GM12874 (cell line): ENCODE measurements at regions not wholly inside any gene's neighbourhood (a gene's known extent, or its start where the extent isn't known, plus 50 kb on each side); places are given as distances from the start of the nearest gene placed in this dataset.

ENCODE experiments used
- TF ChIP-seq, protein P1 (sequence below): IDR thresholded peaks from 2 replicates; pipeline ENCODE4 v1.5.1; 2011; ENCODE audit warnings: low read depth, mild to moderate bottlenecking, control low read depth, low read length, moderate library complexity; ENCODE audit not compliant: insufficient read depth

DNA sequence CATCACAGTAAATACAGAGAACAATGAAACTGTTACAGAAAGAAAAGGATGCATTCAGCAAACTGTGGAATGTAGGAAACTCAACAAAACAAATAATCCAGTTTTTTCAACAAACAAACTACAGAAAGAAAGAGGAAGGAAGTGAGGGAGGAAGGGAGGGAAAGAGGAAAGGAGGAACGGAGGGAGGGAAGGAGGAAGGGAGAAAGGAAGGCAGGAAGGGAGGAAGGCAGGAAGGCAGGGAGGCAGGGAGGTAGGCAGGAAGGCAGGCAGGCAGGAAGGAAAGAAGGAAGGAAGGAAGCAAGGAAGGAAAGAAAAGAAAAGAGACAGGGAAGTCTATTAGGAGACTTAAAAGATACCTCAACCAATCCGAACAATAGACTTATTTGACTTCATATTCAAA, 135.7 kb downstream of the EFHB start:
- TF ChIP-seq, protein P1, sequence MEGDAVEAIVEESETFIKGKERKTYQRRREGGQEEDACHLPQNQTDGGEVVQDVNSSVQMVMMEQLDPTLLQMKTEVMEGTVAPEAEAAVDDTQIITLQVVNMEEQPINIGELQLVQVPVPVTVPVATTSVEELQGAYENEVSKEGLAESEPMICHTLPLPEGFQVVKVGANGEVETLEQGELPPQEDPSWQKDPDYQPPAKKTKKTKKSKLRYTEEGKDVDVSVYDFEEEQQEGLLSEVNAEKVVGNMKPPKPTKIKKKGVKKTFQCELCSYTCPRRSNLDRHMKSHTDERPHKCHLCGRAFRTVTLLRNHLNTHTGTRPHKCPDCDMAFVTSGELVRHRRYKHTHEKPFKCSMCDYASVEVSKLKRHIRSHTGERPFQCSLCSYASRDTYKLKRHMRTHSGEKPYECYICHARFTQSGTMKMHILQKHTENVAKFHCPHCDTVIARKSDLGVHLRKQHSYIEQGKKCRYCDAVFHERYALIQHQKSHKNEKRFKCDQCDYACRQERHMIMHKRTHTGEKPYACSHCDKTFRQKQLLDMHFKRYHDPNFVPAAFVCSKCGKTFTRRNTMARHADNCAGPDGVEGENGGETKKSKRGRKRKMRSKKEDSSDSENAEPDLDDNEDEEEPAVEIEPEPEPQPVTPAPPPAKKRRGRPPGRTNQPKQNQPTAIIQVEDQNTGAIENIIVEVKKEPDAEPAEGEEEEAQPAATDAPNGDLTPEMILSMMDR = no peak

DNA sequence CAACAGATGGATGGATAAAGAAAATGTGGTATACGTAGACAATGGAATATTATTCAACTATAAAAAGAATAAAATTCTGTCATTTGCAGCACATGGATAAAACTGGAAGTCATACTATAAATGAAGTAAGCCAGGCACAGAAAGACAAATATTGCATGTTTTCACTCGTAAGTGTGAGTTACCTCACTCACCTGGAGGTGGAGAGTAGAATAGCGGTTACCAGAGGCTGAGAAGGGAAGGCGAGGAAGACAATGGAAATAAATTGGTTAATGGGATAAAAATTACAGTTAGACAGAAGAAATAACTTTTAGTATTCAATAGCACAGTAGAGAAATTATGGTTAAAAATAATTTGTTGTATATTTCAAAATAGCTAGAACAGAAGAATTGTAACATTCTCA, 141.6 kb downstream of the EFHB start:
- TF ChIP-seq, protein P1 = no peak

DNA sequence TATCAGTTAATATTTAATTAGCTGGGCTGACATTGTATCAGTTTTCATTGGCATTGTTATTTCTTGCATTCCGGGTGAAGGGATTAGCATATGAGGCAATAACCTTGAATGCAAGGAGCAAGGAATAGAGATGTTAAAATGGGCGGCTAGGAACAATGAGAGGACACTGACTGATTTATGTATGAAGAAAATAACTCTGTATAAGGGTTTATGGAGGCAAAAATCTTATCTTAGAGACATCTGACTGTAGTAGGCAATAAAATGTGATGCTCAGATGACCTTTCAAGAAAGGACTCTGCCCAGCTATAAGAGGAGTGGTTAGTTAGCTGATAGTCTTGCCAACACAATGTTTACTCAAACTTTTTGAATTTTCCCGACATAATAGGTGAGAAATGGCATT, 158.3 kb downstream of the EFHB start:
- TF ChIP-seq, protein P1 = no peak

DNA sequence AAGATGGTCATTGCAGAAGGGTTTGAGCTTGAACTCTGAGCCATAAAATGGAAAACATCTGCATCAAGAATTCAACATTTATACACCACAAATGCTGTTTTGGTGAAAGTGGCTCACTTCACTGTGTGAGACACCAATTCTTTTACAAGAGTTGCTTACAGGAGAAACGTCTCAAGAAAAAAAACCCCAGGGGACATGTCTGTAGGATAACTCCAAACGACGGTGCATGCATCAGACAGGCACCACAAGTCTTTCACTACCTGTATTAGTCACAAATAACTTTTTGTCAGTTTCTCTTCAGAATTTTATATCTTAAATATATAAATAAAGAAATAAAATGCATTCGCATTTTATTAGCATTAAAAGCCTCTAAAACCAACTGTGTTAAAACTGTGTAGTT, 164.3 kb downstream of the EFHB start:
- TF ChIP-seq, protein P1 = no peak

DNA sequence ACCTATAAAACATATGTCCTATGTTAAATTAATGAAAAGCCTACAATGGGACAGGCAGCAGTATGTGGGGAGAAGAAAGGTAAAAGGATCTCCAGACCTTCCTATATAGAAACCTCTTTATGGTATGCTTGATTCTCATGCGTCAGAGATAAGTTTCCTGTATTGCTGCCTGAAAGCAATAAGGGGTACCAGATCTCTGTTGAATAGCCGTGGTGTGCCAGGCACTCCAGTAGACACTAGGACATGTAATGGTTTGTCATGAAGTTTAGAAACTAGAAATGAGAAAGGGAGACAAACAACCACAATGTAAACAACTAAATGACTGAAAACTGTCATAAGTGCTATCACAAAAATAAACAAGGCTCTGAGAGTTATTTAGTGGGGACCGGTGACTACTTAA, 168.1 kb downstream of the EFHB start:
- TF ChIP-seq, protein P1 = no peak

DNA sequence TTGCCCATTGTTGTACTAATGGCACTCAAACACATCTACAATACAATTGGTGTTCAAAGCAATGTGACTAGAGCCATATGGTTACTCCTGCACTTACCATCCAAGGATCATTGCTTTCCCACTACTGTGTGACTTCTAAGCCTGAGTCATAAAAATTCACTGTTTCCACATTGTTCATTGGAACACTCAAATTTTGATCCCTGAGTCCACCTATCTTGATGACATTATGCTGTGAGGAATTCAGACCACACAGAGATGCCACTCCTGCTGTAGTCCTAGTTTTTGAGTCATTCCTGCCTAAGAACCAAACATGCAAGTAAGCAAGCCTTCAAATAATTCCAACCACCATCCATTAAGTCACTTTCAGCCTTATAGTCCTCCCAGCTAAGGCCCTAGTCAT, 176.2 kb downstream of the EFHB start:
- TF ChIP-seq, protein P1 = no peak

DNA sequence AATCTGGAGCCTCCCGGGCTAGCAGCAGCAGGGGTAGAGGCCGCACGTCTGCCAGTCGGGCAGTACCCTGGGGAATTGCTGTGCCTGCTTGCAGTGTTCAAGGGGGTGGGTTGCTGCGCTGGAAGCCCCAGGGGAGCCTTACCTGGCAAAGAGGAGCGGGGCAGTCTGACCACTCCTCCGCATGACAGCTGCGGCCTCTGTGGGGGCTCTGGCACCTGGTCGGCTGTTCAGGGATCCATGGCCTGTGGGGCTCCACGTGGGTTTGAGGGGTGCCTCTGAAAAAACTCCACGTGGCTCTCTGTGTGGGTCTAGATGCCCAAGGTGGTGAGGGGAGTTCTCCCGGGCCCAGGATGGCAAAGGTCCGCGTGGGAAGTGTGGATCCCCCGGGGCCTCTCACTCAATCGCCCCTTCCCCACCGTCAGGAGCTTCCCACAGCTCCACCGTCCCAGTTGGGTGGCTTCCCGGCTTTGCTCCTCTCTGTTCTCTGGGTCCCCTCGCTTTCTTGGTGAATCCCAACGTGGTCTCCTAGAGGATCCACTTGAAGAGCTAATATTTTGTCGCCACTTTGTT, 184.5 kb downstream of the EFHB start:
- TF ChIP-seq, protein P1 = no peak

DNA sequence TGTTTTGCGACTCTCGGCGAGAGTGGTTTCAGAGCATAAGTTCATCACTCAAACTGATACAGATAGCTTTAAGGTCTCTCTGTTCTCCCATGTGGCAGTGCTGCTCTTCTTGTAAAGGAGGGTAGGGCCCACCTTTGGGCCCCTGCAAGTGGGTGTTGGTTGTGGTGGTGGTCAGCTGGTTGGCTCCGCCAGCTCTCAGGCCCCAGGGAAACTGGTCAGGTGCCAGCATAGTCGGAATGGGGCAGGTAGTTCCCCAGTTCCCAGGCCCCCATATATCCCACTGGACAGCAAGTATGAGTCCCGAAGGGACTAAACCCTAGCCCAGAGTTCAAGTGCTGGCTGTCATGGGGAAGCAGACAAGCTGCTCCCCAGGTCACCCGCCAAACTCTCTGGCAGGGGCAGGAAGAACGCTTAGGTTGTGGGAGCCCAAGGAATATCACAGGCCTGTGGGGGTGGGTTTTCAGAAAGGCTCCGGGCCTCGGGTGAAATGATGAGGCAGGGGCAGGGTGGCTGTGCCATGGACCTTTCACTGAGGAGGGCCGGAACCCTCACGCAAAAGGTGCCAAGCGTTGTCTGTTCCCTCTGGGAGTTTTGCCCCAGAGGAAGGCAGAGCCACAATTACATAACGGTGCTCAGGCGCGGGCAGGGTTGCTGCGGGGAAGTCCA, 185.1 kb downstream of the EFHB start:
- TF ChIP-seq, protein P1 = no peak
